ENCODE measurements at regions not wholly inside any gene's neighbourhood (a gene's known extent, or its start where the extent isn't known, plus 50 kb on each side); places are given as distances from the start of the nearest gene placed in this dataset.

GRCh38 chr9:73243078-73243477, 91.4 kb downstream of the ANXA1 start:
- Histone ChIP-seq H3K9ac (no peak overlapping the region), H3K79me2 (ENCODE audit: low read depth) (no peaks in the 10 kb centered on the region), H3K4me2 (peak overlapping the region; percentile 1), H3K4me1 (peaks cover 60% of the 10 kb centered on the region), H4K20me1 (ENCODE audit: low read depth) (no peaks in the 10 kb centered on the region), H3K4me3 (no peak overlapping the region), H2AFZ (replicated peaks) (no peak overlapping the region), H3F3A (ENCODE audit: low read depth) (peaks cover 39% of the 10 kb centered on the region), H3K36me3 (no peaks in the 10 kb centered on the region), H3K9me3 (ENCODE audit: low read depth) (no peaks in the 10 kb centered on the region), H3K27me3 (no peaks in the 10 kb centered on the region), H3K27ac (peak overlapping the region; percentile 56)
- TF ChIP-seq CTCF (IDR thresholded peaks at IDR 0.05) = no peak
- no peak for TF ChIP-seq EZH2 (IDR thresholded peaks at IDR 0.05)
- TF ChIP-seq EZH2phosphoT487 (IDR thresholded peaks at IDR 0.05) = no peak
- peaks cover 1% of the 10 kb centered on the region for H3K27me3 Mint-ChIP-seq (ENCODE audit: insufficient read depth, low read depth)
- H3K36me3 Mint-ChIP-seq = no peaks in the 10 kb centered on the region
- H3K9me3 Mint-ChIP-seq = no peaks in the 10 kb centered on the region
- no peak overlapping the region for H3K4me3 Mint-ChIP-seq
- peak; percentile 24 for DNase-seq (ENCODE audit: low spot score)
- peaks cover 7% of the 10 kb centered on the region for H3K4me1 Mint-ChIP-seq
- H3K27ac Mint-ChIP-seq = no peak overlapping the region

GRCh38 chr9:73259086-73259696, 107.5 kb downstream of the ANXA1 start:
- no peaks in the 10 kb centered on the region for H3K9me3 ChIP-seq (ENCODE audit: low read depth)
- DNase-seq (ENCODE audit: low spot score) = no peak
- H3F3A ChIP-seq (ENCODE audit: low read depth) = no peaks in the 10 kb centered on the region
- no peak overlapping the region for H3K27ac ChIP-seq
- H3K79me2 ChIP-seq (ENCODE audit: low read depth) = no peaks in the 10 kb centered on the region
- H3K4me1 ChIP-seq = no peaks in the 10 kb centered on the region
- no peak overlapping the region for H3K4me3 ChIP-seq
- H3K36me3 ChIP-seq = no peaks in the 10 kb centered on the region
- no peak overlapping the region for H3K27ac Mint-ChIP-seq
- H3K4me2 ChIP-seq = no peak overlapping the region
- H3K9me3 Mint-ChIP-seq = no peaks in the 10 kb centered on the region
- H3K27me3 Mint-ChIP-seq (ENCODE audit: insufficient read depth, low read depth) = no peaks in the 10 kb centered on the region
- no peak overlapping the region for H3K9ac ChIP-seq
- TF ChIP-seq EZH2 (IDR thresholded peaks at IDR 0.05) = no peak
- no peak for TF ChIP-seq EZH2phosphoT487 (IDR thresholded peaks at IDR 0.05)
- TF ChIP-seq CTCF (IDR thresholded peaks at IDR 0.05) = no peak
- no peaks in the 10 kb centered on the region for H3K27me3 ChIP-seq
- no peak overlapping the region for H3K4me3 Mint-ChIP-seq
- no peak overlapping the region for H2AFZ ChIP-seq (replicated peaks)
- no peaks in the 10 kb centered on the region for H3K4me1 Mint-ChIP-seq
- H3K36me3 Mint-ChIP-seq = no peaks in the 10 kb centered on the region
- no peaks in the 10 kb centered on the region for H4K20me1 ChIP-seq (ENCODE audit: low read depth)

GRCh38 chr9:73260506-73260905, 108.8 kb downstream of the ANXA1 start:
- no peaks in the 10 kb centered on the region for H3K27me3 Mint-ChIP-seq (ENCODE audit: insufficient read depth, low read depth)
- no peak overlapping the region for H3K27ac Mint-ChIP-seq
- H3K4me1 ChIP-seq = no peaks in the 10 kb centered on the region
- H3K4me2 ChIP-seq = no peak overlapping the region
- TF ChIP-seq EZH2phosphoT487 (IDR thresholded peaks at IDR 0.05) (no peak), CTCF (IDR thresholded peaks at IDR 0.05) (no peak), EZH2 (IDR thresholded peaks at IDR 0.05) (no peak)
- no peaks in the 10 kb centered on the region for H3K9me3 Mint-ChIP-seq
- H4K20me1 ChIP-seq (ENCODE audit: low read depth) = no peaks in the 10 kb centered on the region
- H3K36me3 Mint-ChIP-seq = no peaks in the 10 kb centered on the region
- H3K4me3 Mint-ChIP-seq = no peak overlapping the region
- H3F3A ChIP-seq (ENCODE audit: low read depth) = no peaks in the 10 kb centered on the region
- H3K4me1 Mint-ChIP-seq = no peaks in the 10 kb centered on the region
- no peak overlapping the region for H3K9ac ChIP-seq
- H3K79me2 ChIP-seq (ENCODE audit: low read depth) = no peaks in the 10 kb centered on the region
- H3K4me3 ChIP-seq = no peak overlapping the region
- no peaks in the 10 kb centered on the region for H3K27me3 ChIP-seq
- H3K36me3 ChIP-seq = no peaks in the 10 kb centered on the region
- H2AFZ ChIP-seq (replicated peaks) = no peak overlapping the region
- no peak for DNase-seq (ENCODE audit: low spot score)
- H3K27ac ChIP-seq = no peak overlapping the region
- no peaks in the 10 kb centered on the region for H3K9me3 ChIP-seq (ENCODE audit: low read depth)
